ENCODE measurements at regions not wholly inside any gene's neighbourhood (a gene's known extent, or its start where the extent isn't known, plus 50 kb on each side); places are given as distances from the start of the nearest gene placed in this dataset.
A peak's percentile ranks its signal among the peaks of the same experiment; 100 is the strongest.

DNA sequence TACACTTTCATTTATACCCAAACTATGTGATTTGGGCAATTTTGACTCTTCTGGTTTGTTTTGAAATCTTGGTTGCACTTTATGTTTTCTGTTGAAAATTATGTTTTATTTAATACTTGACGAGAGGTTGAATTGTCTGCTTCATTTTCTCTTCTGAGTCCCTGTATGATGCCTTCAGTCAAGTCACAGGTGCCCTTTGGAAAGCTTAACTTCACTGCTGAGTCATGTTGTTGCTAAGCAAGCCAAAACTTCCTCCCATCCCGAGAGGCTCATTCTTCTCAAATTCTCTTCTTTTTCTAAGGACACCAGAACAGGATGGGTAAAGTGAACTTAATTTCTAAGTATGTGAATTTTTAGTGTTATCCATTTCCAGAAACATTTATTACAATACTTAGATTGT, 455.3 kb upstream of the PTGER4 start:
- no peak for FAIRE-seq
- no peak for DNase-seq (ENCODE audit: insufficient read length, low spot score)
- no peak for TF ChIP-seq POLR2AphosphoS5 (IDR thresholded peaks at IDR 0.05; ENCODE audit: low read depth, low read length)

DNA sequence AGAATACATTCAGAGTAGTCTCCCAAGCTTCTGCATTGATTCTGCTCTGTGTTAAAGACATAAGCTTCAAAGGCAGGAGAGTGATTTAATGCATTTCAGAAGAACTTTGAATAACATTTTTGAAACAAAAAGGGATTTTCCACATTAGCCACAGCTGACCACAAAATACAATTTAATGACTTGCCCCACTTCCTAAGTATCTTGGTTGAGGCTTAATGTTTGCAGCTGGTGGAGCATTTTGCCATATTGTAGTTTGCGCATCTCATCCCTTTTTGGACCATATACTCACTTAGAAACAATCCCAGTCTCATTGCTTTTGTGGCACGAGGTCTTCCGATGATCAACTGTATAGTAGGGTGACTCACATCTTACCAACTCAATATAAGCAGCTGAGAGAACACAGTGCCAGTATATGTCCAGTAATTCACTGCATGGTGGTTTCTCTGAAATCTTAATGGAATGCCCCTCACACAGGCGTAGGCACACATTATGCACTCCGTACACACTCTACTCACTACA, 455.8 kb upstream of the PTGER4 start:
- FAIRE-seq = no peak
- peak; percentile 42 for TF ChIP-seq SPI1 (IDR thresholded peaks at IDR 0.05; ENCODE audit: low read depth, low read length)
- no peak for TF ChIP-seq PAX5 (IDR thresholded peaks at IDR 0.05; ENCODE audit: insufficient read depth, low read length, severe bottlenecking)
- no peak for DNase-seq (ENCODE audit: insufficient read length, low spot score)

DNA sequence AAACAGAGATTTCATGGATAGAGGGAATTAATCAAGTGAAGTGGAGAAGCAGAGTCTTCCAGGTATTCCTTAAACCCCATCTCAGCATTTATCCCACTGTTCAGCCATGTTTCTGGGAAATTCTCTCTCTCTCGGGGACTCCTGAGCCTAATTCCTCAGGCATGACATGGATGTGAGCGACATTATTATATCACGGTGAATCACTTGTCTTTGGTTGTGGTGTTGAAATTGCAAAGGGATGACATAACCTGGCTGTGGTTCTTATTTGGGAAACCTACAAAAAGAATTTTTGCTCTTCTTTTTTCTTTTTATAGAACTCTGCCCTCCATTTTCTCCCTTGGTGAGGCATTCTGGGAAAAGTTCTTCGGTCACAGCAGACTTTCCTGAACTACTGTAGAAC, 457.9 kb upstream of the PTGER4 start:
- TF ChIP-seq SPI1 (IDR thresholded peaks at IDR 0.05; ENCODE audit: low read depth, low read length) = no peak
- no peak for TF ChIP-seq PAX5 (IDR thresholded peaks at IDR 0.05; ENCODE audit: insufficient read depth, low read length, severe bottlenecking)
- no peak for TF ChIP-seq POU2F2 (IDR thresholded peaks at IDR 0.05; ENCODE audit: low read depth, low read length)
- TF ChIP-seq TAF1 (IDR thresholded peaks at IDR 0.05; ENCODE audit: low read depth, low read length) = no peak
- TF ChIP-seq POLR2AphosphoS5 (IDR thresholded peaks at IDR 0.05; ENCODE audit: low read depth, low read length) = no peak
- no peak for TF ChIP-seq POLR2A (IDR thresholded peaks at IDR 0.05; ENCODE audit: low read depth, low read length)
- FAIRE-seq (no peak), DNase-seq (ENCODE audit: insufficient read length, low spot score) (no peak)

DNA sequence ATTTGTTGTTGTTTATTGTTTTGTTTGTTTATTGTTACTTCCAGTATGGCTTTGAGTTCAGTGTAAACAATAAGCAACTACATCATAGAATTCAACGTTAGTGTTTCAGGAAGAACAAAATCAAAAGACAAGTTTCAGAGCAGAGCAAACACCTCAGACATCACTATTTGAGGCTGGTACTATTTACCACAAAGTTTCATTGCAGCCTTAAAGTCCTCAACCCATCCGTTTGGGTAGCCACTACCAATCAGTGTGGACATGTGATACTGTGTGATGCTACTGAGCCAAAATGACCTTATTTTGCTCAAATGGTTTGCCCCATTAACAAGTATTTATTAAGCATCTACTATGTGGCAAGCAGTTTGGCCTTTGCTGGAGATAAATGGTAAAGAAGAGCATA, 458.5 kb upstream of the PTGER4 start:
- DNase-seq (ENCODE audit: insufficient read length, low spot score) (no peak), FAIRE-seq (no peak)
- TF ChIP-seq POLR2AphosphoS5 (IDR thresholded peaks at IDR 0.05; ENCODE audit: low read depth, low read length) = no peak
- no peak for TF ChIP-seq PAX5 (IDR thresholded peaks at IDR 0.05; ENCODE audit: insufficient read depth, low read length, severe bottlenecking)
- no peak for TF ChIP-seq POU2F2 (IDR thresholded peaks at IDR 0.05; ENCODE audit: low read depth, low read length)
- TF ChIP-seq TAF1 (IDR thresholded peaks at IDR 0.05; ENCODE audit: low read depth, low read length) = no peak
- TF ChIP-seq SPI1 (IDR thresholded peaks at IDR 0.05; ENCODE audit: low read depth, low read length) = no peak

DNA sequence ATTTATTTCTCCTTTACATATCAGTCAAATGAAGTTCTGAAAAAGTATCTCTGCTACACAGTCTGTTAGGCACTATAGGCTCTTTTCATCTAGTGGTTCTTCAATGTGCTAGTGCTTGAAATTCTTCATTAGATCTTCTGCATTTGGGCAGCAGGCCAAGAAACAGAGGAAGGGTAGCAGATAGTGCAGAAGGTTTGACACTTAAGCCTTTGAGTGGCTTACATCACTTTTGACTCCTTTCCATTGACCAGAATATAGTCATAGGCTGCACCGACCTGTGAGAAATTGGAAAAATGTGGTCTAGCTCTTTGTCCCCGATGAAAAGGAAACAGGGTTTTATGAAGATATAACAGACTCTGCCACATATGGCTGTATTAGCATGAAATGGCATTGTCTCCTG, 459.5 kb upstream of the PTGER4 start:
- no peak for TF ChIP-seq POU2F2 (IDR thresholded peaks at IDR 0.05; ENCODE audit: low read depth, low read length)
- TF ChIP-seq POLR2A (IDR thresholded peaks at IDR 0.05; ENCODE audit: low read depth, low read length) = no peak
- no peak for TF ChIP-seq SPI1 (IDR thresholded peaks at IDR 0.05; ENCODE audit: low read depth, low read length)
- no peak for TF ChIP-seq TAF1 (IDR thresholded peaks at IDR 0.05; ENCODE audit: low read depth, low read length)
- TF ChIP-seq PAX5 (IDR thresholded peaks at IDR 0.05; ENCODE audit: insufficient read depth, low read length, severe bottlenecking) = no peak
- TF ChIP-seq POLR2AphosphoS5 (IDR thresholded peaks at IDR 0.05; ENCODE audit: low read depth, low read length) = no peak
- FAIRE-seq = no peak
- no peak for DNase-seq (ENCODE audit: insufficient read length, low spot score)

DNA sequence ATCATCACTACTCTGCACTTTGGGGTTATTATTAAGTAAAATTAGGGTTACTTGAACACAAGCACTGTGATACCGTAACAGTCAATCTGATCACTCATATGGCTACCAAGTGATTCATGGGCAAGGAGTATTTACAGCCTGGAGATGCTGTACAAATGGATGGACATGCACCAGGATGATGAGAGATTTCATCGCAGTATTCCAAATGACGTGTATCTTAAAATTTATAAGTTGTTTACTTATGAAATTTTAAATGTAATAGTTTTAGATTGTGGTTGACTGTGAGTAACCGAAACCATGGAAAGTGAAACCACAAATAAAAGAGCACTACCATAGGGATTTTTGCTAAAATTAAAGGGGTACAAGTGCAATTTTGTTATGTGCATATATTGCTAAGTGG, 462.2 kb upstream of the PTGER4 start:
- FAIRE-seq = no peak
- no peak for DNase-seq (ENCODE audit: insufficient read length, low spot score)
- TF ChIP-seq POLR2A (IDR thresholded peaks at IDR 0.05; ENCODE audit: low read depth, low read length) = no peak
- no peak for TF ChIP-seq SPI1 (IDR thresholded peaks at IDR 0.05; ENCODE audit: low read depth, low read length)
- no peak for TF ChIP-seq PAX5 (IDR thresholded peaks at IDR 0.05; ENCODE audit: insufficient read depth, low read length, severe bottlenecking)
- TF ChIP-seq POLR2AphosphoS5 (IDR thresholded peaks at IDR 0.05; ENCODE audit: low read depth, low read length) = no peak
- TF ChIP-seq TAF1 (IDR thresholded peaks at IDR 0.05; ENCODE audit: low read depth, low read length) = no peak
- TF ChIP-seq POU2F2 (IDR thresholded peaks at IDR 0.05; ENCODE audit: low read depth, low read length) = no peak

DNA sequence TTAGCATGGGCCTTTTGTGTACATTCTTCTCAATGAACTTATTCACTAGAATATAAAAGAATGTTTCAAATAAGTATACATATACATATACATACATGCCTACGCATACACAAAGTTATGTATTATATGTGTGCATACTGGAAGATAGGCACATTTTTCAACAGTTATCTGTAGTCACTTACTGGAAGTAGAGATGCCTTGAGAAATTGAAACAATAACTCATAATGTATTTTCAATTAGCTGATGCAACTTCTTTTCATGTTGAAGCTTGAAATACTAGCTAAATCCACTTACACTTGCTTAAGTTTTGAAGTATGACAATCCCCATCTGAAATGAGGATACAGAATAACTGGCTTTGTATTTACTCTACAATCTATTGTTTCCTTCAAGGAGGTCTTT, 469.0 kb upstream of the PTGER4 start:
- TF ChIP-seq POU2F2 (IDR thresholded peaks at IDR 0.05; ENCODE audit: low read depth, low read length) = no peak
- TF ChIP-seq POLR2A (IDR thresholded peaks at IDR 0.05; ENCODE audit: low read depth, low read length) = no peak
- TF ChIP-seq PAX5 (IDR thresholded peaks at IDR 0.05; ENCODE audit: insufficient read depth, low read length, severe bottlenecking) = no peak
- TF ChIP-seq TAF1 (IDR thresholded peaks at IDR 0.05; ENCODE audit: low read depth, low read length) = no peak
- no peak for TF ChIP-seq POLR2AphosphoS5 (IDR thresholded peaks at IDR 0.05; ENCODE audit: low read depth, low read length)
- TF ChIP-seq SPI1 (IDR thresholded peaks at IDR 0.05; ENCODE audit: low read depth, low read length) = no peak
- DNase-seq (ENCODE audit: insufficient read length, low spot score) (no peak), FAIRE-seq (no peak)

DNA sequence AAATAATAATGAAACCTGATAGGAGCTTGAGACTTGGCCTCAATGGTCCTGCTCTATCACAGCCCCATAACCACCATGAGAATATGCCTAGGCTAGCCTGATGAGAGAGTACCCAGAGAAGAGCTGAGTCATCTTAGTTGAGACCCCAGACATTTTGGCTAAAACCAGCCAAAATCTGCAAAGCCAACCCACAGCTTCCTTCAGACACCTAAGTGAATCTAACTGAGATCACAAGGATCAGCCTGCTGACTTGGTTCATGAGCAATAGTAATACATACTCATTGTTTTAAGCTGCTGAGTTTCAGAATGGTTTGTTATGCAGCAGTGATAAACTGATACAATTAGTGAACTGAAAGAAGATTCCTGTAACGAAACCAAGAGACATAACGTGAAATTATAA, 473.7 kb upstream of the PTGER4 start:
- no peak for FAIRE-seq
- DNase-seq (ENCODE audit: insufficient read length, low spot score) = no peak
- TF ChIP-seq SPI1 (IDR thresholded peaks at IDR 0.05; ENCODE audit: low read depth, low read length) = no peak
- TF ChIP-seq POU2F2 (IDR thresholded peaks at IDR 0.05; ENCODE audit: low read depth, low read length) = no peak
- no peak for TF ChIP-seq TAF1 (IDR thresholded peaks at IDR 0.05; ENCODE audit: low read depth, low read length)
- TF ChIP-seq POLR2A (IDR thresholded peaks at IDR 0.05; ENCODE audit: low read depth, low read length) = no peak
- no peak for TF ChIP-seq POLR2AphosphoS5 (IDR thresholded peaks at IDR 0.05; ENCODE audit: low read depth, low read length)
- no peak for TF ChIP-seq PAX5 (IDR thresholded peaks at IDR 0.05; ENCODE audit: insufficient read depth, low read length, severe bottlenecking)

DNA sequence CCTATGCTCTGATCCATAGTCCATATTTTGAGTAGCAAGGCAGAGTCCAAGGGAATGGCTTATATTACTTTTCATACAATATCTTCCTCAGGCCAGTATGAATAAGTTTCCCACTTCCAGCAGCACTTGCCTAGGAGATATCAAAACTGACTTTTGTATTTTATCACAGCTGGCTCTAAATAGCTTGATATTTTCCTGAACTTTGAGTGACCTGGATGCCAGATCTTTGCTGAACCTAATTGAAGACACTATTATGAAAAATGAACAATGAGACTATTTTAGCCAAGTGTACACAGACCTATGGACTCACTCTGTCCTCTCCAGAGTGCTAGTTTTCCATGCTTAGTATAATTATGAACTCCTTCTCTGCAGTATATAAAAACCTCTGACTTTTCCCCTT, 475.6 kb upstream of the PTGER4 start:
- no peak for DNase-seq (ENCODE audit: insufficient read length, low spot score)
- FAIRE-seq = no peak
- TF ChIP-seq POLR2A (IDR thresholded peaks at IDR 0.05; ENCODE audit: low read depth, low read length) (no peak), TAF1 (IDR thresholded peaks at IDR 0.05; ENCODE audit: low read depth, low read length) (no peak), SPI1 (IDR thresholded peaks at IDR 0.05; ENCODE audit: low read depth, low read length) (no peak), POU2F2 (IDR thresholded peaks at IDR 0.05; ENCODE audit: low read depth, low read length) (no peak), PAX5 (IDR thresholded peaks at IDR 0.05; ENCODE audit: insufficient read depth, low read length, severe bottlenecking) (no peak), POLR2AphosphoS5 (IDR thresholded peaks at IDR 0.05; ENCODE audit: low read depth, low read length) (no peak)

DNA sequence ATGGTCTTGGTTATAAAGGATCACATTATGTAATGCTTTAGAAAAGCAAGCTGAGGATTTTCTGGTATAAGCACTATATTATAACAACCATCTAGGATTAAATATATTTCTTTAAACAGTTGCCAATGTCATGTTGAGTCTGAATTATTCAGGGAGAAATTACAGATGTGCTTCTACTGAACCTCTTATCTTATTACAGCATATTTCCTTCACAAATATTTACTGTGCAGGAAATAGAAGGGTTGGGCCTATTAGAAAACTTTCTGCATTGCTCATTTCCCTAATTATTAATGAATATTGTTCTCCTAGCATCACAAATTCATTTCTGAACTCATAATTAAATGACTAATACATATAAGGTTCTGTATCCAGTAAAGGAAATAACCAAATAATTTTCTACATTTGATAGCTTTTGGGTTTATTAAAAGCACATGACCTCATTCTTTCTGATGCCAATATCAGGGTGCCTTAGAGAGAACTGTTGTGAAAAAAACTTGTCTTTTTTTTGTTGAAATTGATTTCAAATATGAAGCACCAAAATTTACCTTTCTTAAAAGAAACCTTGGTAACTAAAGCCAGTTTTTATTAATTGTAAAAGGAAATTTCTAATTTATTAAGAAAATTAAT, 476.8 kb upstream of the PTGER4 start:
- TF ChIP-seq POLR2A (IDR thresholded peaks at IDR 0.05; ENCODE audit: low read depth, low read length) = no peak
- TF ChIP-seq SPI1 (IDR thresholded peaks at IDR 0.05; ENCODE audit: low read depth, low read length) = no peak
- TF ChIP-seq POU2F2 (IDR thresholded peaks at IDR 0.05; ENCODE audit: low read depth, low read length) = no peak
- no peak for TF ChIP-seq PAX5 (IDR thresholded peaks at IDR 0.05; ENCODE audit: insufficient read depth, low read length, severe bottlenecking)
- no peak for TF ChIP-seq POLR2AphosphoS5 (IDR thresholded peaks at IDR 0.05; ENCODE audit: low read depth, low read length)
- no peak for TF ChIP-seq TAF1 (IDR thresholded peaks at IDR 0.05; ENCODE audit: low read depth, low read length)
- no peak for DNase-seq (ENCODE audit: insufficient read length, low spot score)
- FAIRE-seq = no peak

All from GM12891 (cell line).